GM19468 (cell line): ENCODE measurements at regions not wholly inside any gene's neighbourhood (a gene's known extent, or its start where the extent isn't known, plus 50 kb on each side); places are given as distances from the start of the nearest gene placed in this dataset.

ENCODE experiments used
- ATAC-seq: cut with Tn5 transposase; IDR thresholded peaks from one replicate; pipeline ENCODE4 v1.9.1; 2021; ENCODE audit warnings: mild to moderate bottlenecking, moderate library complexity, moderate number of reproducible peaks; ENCODE audit not compliant: unreplicated experiment; ENCODE audit errors: extremely low read depth

GRCh38 chr4:35459045-35459444, 785.3 kb downstream of the ARAP2 start:
- no peak for ATAC-seq

GRCh38 chr4:35461931-35462659, 782.2 kb downstream of the ARAP2 start:
- ATAC-seq, result no peak

DNA sequence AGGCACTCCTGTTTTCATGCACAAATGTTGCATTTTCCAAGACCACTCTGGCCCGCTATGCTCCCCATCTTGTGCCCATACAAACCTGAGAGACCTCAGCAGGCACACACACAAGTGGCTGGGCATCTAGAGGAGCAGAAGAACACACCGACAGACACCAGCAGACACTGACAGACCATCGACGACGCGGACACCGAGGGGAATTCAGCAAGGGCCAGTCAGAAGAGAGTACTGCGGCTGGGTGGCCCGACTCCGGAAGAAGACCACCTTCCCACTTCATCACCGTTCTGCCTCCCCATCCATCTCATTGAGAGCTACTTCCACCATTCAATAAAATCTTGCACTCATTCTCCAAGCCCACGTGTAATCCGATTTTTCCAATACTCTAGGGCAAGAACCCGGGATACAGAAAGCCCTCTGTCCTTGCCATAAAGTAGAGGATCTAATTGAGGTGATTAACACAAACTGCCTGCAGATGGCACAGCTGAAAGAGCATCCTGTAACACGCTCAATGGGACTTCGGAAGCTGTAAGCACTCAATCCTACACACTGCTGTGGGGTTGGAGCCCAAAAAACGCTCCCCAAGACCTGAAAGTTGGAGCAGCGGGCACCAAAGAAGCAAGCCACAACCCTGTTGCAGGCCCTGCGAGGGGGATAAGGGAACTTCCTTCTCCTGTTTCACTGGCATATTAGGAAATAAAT, 780.9 kb downstream of the ARAP2 start:
- ATAC-seq, result no peak

- no peak for ATAC-seq
Observed at GRCh38 chr4:35464964-35465528, 779.3 kb downstream of the ARAP2 start.

GRCh38 chr4:35491093-35491492, 753.2 kb downstream of the ARAP2 start:
- no peak for ATAC-seq

DNA sequence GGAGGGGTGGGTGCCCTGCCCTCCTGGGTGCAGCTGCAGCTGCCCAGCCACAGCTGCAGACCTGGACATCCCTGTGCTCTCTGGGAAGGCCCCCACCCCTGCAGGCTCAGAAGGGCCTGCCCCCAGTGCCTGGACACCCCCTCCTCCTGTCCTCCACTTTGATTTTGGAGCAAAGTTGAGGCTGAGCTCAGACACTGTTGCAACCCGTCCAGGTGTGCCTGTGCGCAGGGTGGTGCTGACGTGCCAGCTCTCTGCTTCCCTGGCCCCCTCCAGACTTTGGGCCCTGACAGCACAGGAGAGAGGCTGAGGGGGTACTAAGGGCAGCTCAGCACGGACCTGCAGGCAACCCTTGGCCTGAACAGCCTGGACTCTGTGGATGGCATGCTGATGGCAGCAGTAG, 750.3 kb downstream of the ARAP2 start:
- ATAC-seq, result no peak

GRCh38 chr4:35494955-35495354, 749.4 kb downstream of the ARAP2 start:
- ATAC-seq, result no peak

GRCh38 chr4:35500812-35501211, 743.5 kb downstream of the ARAP2 start:
- no peak for ATAC-seq

DNA sequence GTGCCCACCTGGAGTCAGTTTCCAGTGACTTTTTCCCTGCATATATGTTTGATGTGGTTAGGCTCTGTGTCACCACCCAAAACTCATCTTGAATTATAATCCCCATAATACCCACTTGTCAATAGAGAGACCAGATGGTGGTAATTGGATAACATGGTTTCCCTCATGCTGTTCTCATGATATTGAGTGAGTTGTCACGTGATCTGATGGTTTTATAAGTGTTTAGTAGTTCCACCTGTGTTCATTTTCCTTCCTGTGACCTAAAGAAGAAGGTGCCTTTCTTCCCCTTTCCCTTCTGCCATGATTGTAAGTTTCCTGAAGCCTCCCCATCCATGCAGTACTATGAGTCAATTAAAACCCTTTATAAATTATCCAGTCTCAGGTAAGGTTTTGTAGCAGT, 740.9 kb downstream of the ARAP2 start:
- ATAC-seq, result no peak

GRCh38 chr4:35506161-35506560, 738.2 kb downstream of the ARAP2 start:
- no peak for ATAC-seq

DNA sequence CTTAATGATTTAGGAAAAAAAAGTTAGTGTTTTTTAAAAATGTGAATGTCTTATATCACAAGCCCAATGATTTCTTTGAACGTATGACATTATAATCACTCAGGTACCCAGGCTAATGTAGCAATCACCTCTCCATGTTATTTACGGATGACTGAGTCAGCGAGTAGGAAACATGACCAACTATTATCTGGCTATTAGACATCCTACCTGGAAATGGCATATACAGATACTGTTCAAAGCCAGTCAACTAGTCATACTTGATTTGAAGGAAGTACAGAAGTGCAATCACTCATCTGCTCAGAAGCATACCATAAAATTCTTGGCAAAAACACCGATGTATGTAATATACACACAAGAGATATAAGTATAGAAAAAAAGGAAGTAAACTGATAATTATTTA, 732.5 kb downstream of the ARAP2 start:
- ATAC-seq, result no peak

DNA sequence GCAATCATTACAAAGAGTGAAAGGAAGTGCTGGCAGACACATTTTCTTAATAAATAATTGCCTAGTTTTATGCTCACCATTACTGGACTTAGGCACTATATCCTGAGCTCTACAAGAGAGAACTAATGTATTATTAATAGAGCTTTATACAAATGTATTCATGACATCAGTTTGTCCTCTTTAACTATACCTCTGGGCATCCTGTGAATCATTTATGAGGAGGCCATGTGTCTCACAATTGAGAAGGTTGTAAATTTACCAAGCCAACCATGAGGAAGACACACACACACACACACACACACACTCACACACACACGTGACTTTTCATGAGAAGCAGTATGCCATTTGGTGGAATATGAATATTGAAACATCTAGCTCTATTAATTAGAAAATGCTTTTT, 728.2 kb downstream of the ARAP2 start:
- no peak for ATAC-seq

DNA sequence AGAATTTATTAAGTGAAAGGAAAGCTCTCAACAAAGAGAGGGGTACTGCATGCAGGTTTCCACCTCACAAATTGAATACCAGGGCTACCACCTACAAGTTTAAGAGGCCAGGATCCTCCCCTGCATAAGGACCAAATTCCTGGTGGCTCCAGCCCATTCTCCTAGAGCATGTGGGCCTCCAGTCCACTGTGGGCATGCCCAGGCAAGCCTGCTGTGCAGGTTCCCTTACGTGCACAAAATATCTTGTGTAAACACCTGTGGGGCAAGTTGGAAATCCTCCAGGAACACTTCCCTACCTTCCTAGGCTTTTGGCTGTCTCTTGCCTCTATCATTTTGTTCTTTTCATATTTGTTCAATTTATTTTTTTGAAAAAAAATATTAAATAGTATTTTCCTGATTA, 724.3 kb downstream of the ARAP2 start:
- ATAC-seq, result no peak

GRCh38 chr4:35521682-35522081, 722.6 kb downstream of the ARAP2 start:
- no peak for ATAC-seq

GRCh38 chr4:35525192-35525978, 718.9 kb downstream of the ARAP2 start:
- no peak for ATAC-seq

DNA sequence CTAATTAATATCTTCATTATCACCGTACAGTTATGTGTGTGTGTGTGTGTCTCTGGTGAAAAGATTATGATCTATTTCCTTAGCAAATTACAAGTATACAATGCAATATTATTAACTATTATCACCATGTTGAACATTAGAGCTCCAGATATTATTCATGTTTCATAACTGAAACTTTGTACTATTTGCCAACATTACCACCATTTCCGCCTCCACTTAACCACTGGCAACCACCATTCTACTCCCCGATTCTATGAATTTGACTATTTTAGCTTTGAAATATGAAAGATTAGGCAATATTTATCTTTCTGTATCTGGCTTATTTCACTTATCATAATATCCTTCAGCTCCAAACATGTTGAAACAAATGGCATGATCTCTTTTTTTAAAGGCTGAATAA, 717.9 kb downstream of the ARAP2 start:
- ATAC-seq, result no peak

DNA sequence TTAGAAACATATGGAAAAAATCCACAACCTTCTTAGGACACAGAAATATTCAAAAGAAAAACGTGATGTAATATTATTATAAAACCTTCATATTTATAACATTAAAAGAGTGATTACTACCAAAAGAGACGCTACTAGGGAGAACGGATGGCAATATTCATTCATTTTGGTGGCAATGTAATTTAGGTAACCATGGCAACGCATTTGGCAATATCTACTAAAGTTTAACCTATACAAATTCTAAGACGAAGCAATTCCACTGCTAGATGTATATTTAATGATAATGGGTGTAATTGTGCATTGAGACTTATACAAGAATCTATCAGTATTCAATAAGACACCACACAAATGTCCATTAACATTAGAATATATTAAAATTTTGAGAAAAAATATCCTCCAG, 709.4 kb downstream of the ARAP2 start:
- ATAC-seq, result no peak

GRCh38 chr4:35538807-35539206, 705.5 kb downstream of the ARAP2 start:
- ATAC-seq, result no peak

- no peak for ATAC-seq
Observed at GRCh38 chr4:35539404-35540055, 704.8 kb downstream of the ARAP2 start.

GRCh38 chr4:35541146-35541887, 703.0 kb downstream of the ARAP2 start:
- ATAC-seq, result no peak
